OCI-LY3 (cell line): ENCODE measurements at regions not wholly inside any gene's neighbourhood (a gene's known extent, or its start where the extent isn't known, plus 50 kb on each side); places are given as distances from the start of the nearest gene placed in this dataset.

ENCODE experiments used
- H2AFZ ChIP-seq: fragments of 200-600, 300-600 bp; shearing (Covaris generic); 2 replicates; pipeline ENCODE4 v1.6.0; 2014; ENCODE audit warnings: antibody characterized with exemption, low read depth, low read length
- H3K27ac ChIP-seq: fragments of 200-600, 300-600 bp; sonication (generic); 2 replicates; pipeline ENCODE4 v1.5.1; 2014; ENCODE audit warnings: mild to moderate bottlenecking, low read length, moderate library complexity, mixed read lengths
- H3K27me3 ChIP-seq: fragments of 200-600, 300-600 bp; sonication (generic); 2 replicates; pipeline ENCODE4 v1.6.1; 2014; ENCODE audit warnings: low read depth, low read length, mixed read lengths
- H3K36me3 ChIP-seq: fragments of 200-600, 300-600 bp; sonication (generic); replicated peaks from 2 replicates; pipeline ENCODE3; 2014; ENCODE audit warnings: low read depth, low read length, mixed read lengths
- H3K4me1 ChIP-seq: fragments of 300-600, 200-600 bp; sonication (generic); 2 replicates; pipeline ENCODE4 v1.6.1; 2014; ENCODE audit warnings: low read length, mixed read lengths
- H3K4me2 ChIP-seq: fragments of 200-600, 300-600 bp; sonication (generic); 2 replicates; pipeline ENCODE4 v1.6.1; 2014; ENCODE audit warnings: low read length, mixed read lengths
- H3K4me3 ChIP-seq: fragments of 300-600, 200-600 bp; sonication (generic); 2 replicates; pipeline ENCODE4 v1.5.1; 2014; ENCODE audit warnings: antibody characterized with exemption, mild to moderate bottlenecking, low read length, moderate library complexity
- H3K79me2 ChIP-seq: fragments of 300-600, 200-600 bp; shearing (Covaris generic); 2 replicates; pipeline ENCODE4 v1.6.1; 2014; ENCODE audit warnings: mild to moderate bottlenecking, low read length, mixed read lengths
- H3K9ac ChIP-seq: fragments of 300-600, 200-600 bp; shearing (Covaris generic); 2 replicates; pipeline ENCODE4 v1.6.0; 2014; ENCODE audit warnings: mild to moderate bottlenecking, low read length, moderate library complexity
- H3K9me3 ChIP-seq: fragments of 200-600, 300-600 bp; shearing (Covaris generic); 2 replicates; pipeline ENCODE4 v1.6.1; 2014; ENCODE audit warnings: low read length, mixed read lengths; ENCODE audit not compliant: insufficient read depth
- H4K20me1 ChIP-seq: fragments of 200-600, 300-600 bp; sonication (generic); 2 replicates; pipeline ENCODE4 v1.6.1; 2016; ENCODE audit warnings: low read length, mixed read lengths; ENCODE audit not compliant: insufficient read depth
- EZH2phosphoT487 ChIP-seq: fragments of 200-600 bp; shearing (Covaris generic); IDR thresholded peaks from 2 replicates; pipeline ENCODE4 v1.6.1; 2018; ENCODE audit warnings: antibody characterized with exemption, mixed run types, low read depth
- TF ChIP-seq, protein P1 (sequence below): fragments of 200-600, 300-600 bp; sonication (generic); IDR thresholded peaks from 2 replicates; pipeline ENCODE4 v1.5.1; 2014; ENCODE audit warnings: antibody characterized with exemption, low read length, low read depth

DNA sequence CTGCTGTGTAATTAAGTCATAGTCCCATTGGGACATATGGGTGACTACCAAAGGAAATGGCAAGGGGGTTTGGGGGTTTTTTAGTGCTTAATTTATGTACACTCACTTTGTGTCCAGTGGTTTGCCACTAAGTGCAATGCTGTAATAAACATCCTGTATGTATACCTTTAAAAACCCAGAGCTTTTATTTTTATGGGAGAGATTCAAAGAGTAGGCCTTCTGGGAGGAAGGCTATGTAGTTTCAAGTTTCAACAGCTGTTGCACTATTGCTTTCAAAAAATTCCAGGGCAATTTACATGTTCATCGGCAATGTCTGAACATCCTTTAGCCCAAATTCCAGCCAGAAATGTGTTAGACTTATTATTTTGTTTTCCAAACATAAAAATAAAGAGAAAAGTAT lies 744.7 kb downstream of the XPNPEP1 start:
- H3K4me3 ChIP-seq, result no peak overlapping the region
- no peaks in the 10 kb centered on the region for H3K4me1 ChIP-seq
- TF ChIP-seq, protein P1, sequence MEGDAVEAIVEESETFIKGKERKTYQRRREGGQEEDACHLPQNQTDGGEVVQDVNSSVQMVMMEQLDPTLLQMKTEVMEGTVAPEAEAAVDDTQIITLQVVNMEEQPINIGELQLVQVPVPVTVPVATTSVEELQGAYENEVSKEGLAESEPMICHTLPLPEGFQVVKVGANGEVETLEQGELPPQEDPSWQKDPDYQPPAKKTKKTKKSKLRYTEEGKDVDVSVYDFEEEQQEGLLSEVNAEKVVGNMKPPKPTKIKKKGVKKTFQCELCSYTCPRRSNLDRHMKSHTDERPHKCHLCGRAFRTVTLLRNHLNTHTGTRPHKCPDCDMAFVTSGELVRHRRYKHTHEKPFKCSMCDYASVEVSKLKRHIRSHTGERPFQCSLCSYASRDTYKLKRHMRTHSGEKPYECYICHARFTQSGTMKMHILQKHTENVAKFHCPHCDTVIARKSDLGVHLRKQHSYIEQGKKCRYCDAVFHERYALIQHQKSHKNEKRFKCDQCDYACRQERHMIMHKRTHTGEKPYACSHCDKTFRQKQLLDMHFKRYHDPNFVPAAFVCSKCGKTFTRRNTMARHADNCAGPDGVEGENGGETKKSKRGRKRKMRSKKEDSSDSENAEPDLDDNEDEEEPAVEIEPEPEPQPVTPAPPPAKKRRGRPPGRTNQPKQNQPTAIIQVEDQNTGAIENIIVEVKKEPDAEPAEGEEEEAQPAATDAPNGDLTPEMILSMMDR, result no peak
- TF ChIP-seq EZH2phosphoT487, result no peak
- H4K20me1 ChIP-seq, result no peaks in the 10 kb centered on the region
- no peaks in the 10 kb centered on the region for H3K36me3 ChIP-seq
- no peaks in the 10 kb centered on the region for H3K79me2 ChIP-seq
- no peak overlapping the region for H3K27ac ChIP-seq
- no peak overlapping the region for H3K9ac ChIP-seq
- no peaks in the 10 kb centered on the region for H3K27me3 ChIP-seq
- H2AFZ ChIP-seq, result no peak overlapping the region
- no peaks in the 10 kb centered on the region for H3K9me3 ChIP-seq
- no peak overlapping the region for H3K4me2 ChIP-seq

DNA sequence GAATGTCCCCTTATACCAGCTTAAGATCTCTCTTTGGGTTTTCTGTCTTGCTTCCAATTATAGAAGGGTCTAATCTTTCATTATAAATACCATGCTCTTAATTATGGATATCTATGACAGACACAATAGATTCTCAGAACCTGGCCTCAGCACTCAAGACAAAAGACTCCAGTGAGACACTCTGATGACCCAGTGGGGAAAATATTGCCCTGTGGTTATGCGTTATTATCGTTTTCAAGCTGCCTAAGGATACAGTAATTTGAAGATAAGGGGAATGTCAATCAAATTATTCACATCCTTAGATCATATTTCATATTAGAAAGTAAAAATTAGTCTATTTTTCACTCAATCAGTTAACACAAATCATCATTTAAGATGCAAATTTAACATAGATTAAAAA lies 748.8 kb downstream of the XPNPEP1 start:
- no peaks in the 10 kb centered on the region for H3K79me2 ChIP-seq
- no peak overlapping the region for H3K4me2 ChIP-seq
- H3K4me1 ChIP-seq, result no peaks in the 10 kb centered on the region
- no peak overlapping the region for H3K9ac ChIP-seq
- H3K27me3 ChIP-seq, result no peaks in the 10 kb centered on the region
- no peak overlapping the region for H3K4me3 ChIP-seq
- H4K20me1 ChIP-seq, result no peaks in the 10 kb centered on the region
- no peaks in the 10 kb centered on the region for H3K36me3 ChIP-seq
- no peaks in the 10 kb centered on the region for H3K9me3 ChIP-seq
- no peak overlapping the region for H2AFZ ChIP-seq
- no peak overlapping the region for H3K27ac ChIP-seq
- TF ChIP-seq EZH2phosphoT487, result no peak
- TF ChIP-seq, protein P1, result no peak

GRCh38 chr10:109173937-109174336 lies 749.4 kb downstream of the XPNPEP1 start:
- H3K79me2 ChIP-seq, result no peaks in the 10 kb centered on the region
- H3K4me3 ChIP-seq, result no peak overlapping the region
- no peaks in the 10 kb centered on the region for H3K27me3 ChIP-seq
- no peak for TF ChIP-seq EZH2phosphoT487
- TF ChIP-seq, protein P1, result no peak
- H3K36me3 ChIP-seq, result no peaks in the 10 kb centered on the region
- no peak overlapping the region for H3K27ac ChIP-seq
- no peak overlapping the region for H2AFZ ChIP-seq
- H3K4me1 ChIP-seq, result no peaks in the 10 kb centered on the region
- no peak overlapping the region for H3K4me2 ChIP-seq
- no peaks in the 10 kb centered on the region for H3K9me3 ChIP-seq
- H4K20me1 ChIP-seq, result no peaks in the 10 kb centered on the region
- H3K9ac ChIP-seq, result no peak overlapping the region

- Histone ChIP-seq H3K27me3 (no peaks in the 10 kb centered on the region), H2AFZ (no peak overlapping the region), H3K4me2 (no peak overlapping the region), H3K4me3 (no peak overlapping the region), H3K4me1 (no peaks in the 10 kb centered on the region), H3K9me3 (no peaks in the 10 kb centered on the region), H3K9ac (no peak overlapping the region), H3K27ac (no peak overlapping the region), H4K20me1 (no peaks in the 10 kb centered on the region), H3K36me3 (no peaks in the 10 kb centered on the region), H3K79me2 (no peaks in the 10 kb centered on the region)
- TF ChIP-seq, protein P1, result no peak
- TF ChIP-seq EZH2phosphoT487, result no peak
Measured at GRCh38 chr10:109173121-109173520, 750.2 kb downstream of the XPNPEP1 start.
